Suprapubic skin (tissue), 4 donors: ENCODE measurements at regions not wholly inside any gene's neighbourhood (a gene's known extent, or its start where the extent isn't known, plus 50 kb on each side); places are given as distances from the start of the nearest gene placed in this dataset.

Experiments used
- DNase-seq, 2 donors: peaks; one replicate each; pipeline ENCODE4 v3.0.0-alpha.2; 2019; ENCODE audit warnings: low spot score in 2 of 2
- H3K27ac ChIP-seq: fragments of 200-600 bp; sonication (generic); one replicate; pipeline ENCODE4 v1.5.1; 2019
- H3K27me3 ChIP-seq: fragments of 200-600 bp; sonication (generic); one replicate; pipeline ENCODE4 v1.5.1; 2019
- H3K36me3 ChIP-seq: fragments of 200-600 bp; sonication (generic); one replicate; pipeline ENCODE4 v1.5.1; 2019
- H3K4me1 ChIP-seq: fragments of 200-600 bp; sonication (generic); one replicate; pipeline ENCODE4 v1.5.1; 2019
- H3K4me3 ChIP-seq: fragments of 200-600 bp; sonication (generic); one replicate; pipeline ENCODE4 v1.5.1; 2019; ENCODE audit warnings: mild to moderate bottlenecking
- H3K9me3 ChIP-seq: fragments of 200-600 bp; sonication (generic); one replicate; pipeline ENCODE4 v1.5.1; 2019
- CTCF ChIP-seq, 2 donors: fragments of 200-600 bp in 1 of 2; fragments of 450-650 bp in 1 of 2; sonication (generic) in 1 of 2; IDR thresholded peaks; one replicate each; pipeline ENCODE4 v1.5.1; 2016 to 2019; ENCODE audit warnings: antibody characterized with exemption in 2 of 2, mild to moderate bottlenecking in 1 of 2, moderate library complexity in 1 of 2
- EP300 ChIP-seq: sonication (generic); formaldehyde crosslinking; IDR thresholded peaks from one replicate; pipeline ENCODE4 v1.6.1; 2017; ENCODE audit warnings: antibody characterized with exemption
- POLR2A ChIP-seq, 2 donors: fragments of 450-650 bp; IDR thresholded peaks; one replicate each; pipeline ENCODE4 v1.6.1; 2017; ENCODE audit warnings: antibody characterized with exemption in 2 of 2, mild to moderate bottlenecking in 2 of 2, moderate library complexity in 2 of 2
- POLR2AphosphoS5 ChIP-seq, 3 donors: sonication (generic); formaldehyde crosslinking; IDR thresholded peaks; one replicate each; pipeline ENCODE4 v1.6.1; 2017; ENCODE audit warnings: antibody characterized with exemption in 3 of 3
- WGBS: methylation state at CpG from one replicate; pipeline ENCODE4 v1.1.5; 2018; 5-methylcytosine and 5-hydroxymethylcytosine counted together

DNA sequence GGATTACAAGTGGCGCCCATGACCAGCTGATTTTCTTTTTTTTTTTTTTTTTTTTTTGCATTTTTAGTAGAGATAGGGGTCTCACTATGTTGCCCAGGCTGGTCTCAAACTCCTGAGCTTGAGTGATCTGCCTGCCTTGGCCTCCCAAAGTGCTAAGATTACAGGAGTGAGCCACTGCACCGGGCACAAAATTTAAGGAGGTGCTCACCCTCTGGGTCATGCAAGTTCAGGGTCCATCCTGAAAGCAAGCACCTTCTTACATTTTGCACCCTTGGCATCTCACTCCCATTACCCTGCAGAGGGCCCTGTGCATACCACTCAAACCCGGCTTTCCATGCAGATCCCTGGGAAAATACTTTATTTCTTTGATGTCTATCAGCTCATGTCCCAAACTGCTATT is 95.6 kb upstream of the ADRA1B start:
- TF ChIP-seq POLR2AphosphoS5 (IDR thresholded peaks at IDR 0.05), result no peak
- TF ChIP-seq EP300, result no peak
- TF ChIP-seq POLR2A (IDR thresholded peaks at IDR 0.05), result no peak
- TF ChIP-seq CTCF (IDR thresholded peaks at IDR 0.05), result no peak
- Histone ChIP-seq H3K36me3 (no peaks in the 10 kb centered on the region), H3K27me3 (peaks cover 4% of the 10 kb centered on the region), H3K27ac (no peak overlapping the region), H3K9me3 (no peaks in the 10 kb centered on the region), H3K4me3 (no peak overlapping the region), H3K4me1 (peaks cover 18% of the 10 kb centered on the region)
- DNase-seq, result no peak
- WGBS, result 98% methylated on average over 3 of the region's 3 CpGs

DNA sequence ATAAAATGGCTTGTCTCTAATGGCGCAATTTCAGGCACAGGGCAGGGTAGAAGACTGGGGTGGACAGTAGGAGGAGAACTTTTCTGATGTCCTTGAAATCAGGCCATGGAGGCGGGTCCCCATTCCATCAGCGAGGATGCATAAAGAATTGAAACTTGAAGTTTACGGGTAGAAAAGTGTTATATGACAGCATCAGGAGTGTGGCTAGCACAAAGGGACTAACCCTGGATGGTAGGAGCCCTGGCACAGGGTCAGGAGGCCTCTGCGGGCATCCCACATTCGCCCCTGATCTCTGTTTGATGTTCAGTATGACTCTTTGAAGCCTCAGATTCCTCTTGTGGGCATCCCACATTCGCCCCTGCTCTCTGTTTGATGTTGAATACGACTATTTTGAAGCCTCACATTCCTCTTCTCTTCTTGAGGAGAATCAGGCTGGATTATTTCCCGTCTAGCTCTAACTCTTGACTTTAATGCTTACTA is 94.8 kb upstream of the ADRA1B start:
- H3K36me3 ChIP-seq, result no peaks in the 10 kb centered on the region
- H3K4me1 ChIP-seq, result peaks cover 23% of the 10 kb centered on the region
- H3K27ac ChIP-seq, result no peak overlapping the region
- TF ChIP-seq EP300 (no peak), POLR2A (IDR thresholded peaks at IDR 0.05) (no peak), POLR2AphosphoS5 (IDR thresholded peaks at IDR 0.05) (no peak), CTCF (IDR thresholded peaks at IDR 0.05) (no peak)
- H3K9me3 ChIP-seq, result no peaks in the 10 kb centered on the region
- DNase-seq, result no peak
- no peak overlapping the region for H3K4me3 ChIP-seq
- 87% methylated on average over 9 of the region's 9 CpGs for WGBS
- peaks cover 4% of the 10 kb centered on the region for H3K27me3 ChIP-seq

DNA sequence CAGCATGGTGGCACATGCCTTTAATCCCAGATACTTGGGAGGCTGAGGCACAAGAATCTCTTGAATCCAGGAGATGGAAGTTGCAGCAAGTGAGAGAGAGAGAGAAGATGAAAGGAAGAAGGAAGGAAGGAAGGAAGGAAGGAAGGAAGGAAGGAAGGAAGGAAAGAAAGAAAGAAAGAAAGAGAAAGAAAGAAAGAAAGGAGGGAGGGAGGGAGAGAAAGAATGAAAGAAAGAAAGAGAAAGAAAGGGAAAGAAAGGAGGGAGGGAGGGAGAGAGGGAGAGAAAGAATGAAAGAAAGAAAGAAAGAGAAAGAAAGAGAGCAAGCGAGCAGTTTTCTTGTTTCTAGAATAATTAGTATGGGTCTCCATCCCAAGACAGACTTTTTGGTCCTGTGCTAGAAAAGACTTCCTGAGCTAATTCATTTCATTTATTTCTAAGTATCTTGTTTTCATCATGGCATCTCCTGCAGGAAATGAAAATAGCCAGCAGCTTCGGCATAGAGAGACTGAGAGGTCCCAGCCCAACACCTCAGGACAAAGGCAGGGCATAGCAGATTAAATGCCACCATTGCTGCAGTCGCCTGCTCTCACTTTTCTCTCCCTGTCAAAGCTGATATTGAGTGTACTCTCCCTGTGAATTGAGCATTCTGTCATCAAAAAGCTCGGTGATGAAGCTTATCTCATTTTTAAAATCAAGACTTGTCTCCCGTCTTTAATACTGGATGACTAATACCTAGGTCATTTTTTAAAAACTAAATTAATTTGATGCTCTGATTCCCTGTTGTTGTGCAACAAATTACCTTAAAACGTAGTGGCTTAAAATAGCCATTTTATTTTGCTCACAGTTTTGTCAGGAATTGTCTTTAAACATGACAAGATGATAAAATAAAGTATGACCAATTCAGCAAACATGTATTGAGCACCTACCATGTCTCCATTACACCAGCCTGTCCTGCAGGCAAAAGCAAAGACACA is 91.8 kb upstream of the ADRA1B start:
- TF ChIP-seq POLR2A (IDR thresholded peaks at IDR 0.05) (no peak), CTCF (IDR thresholded peaks at IDR 0.05) (no peak), EP300 (no peak), POLR2AphosphoS5 (IDR thresholded peaks at IDR 0.05) (no peak)
- peaks cover 4% of the 10 kb centered on the region for H3K27me3 ChIP-seq
- peaks cover 19% of the 10 kb centered on the region for H3K4me1 ChIP-seq
- no peaks in the 10 kb centered on the region for H3K36me3 ChIP-seq
- 67% methylated on average over 6 of the region's 6 CpGs for WGBS
- no peak overlapping the region for H3K4me3 ChIP-seq
- H3K9me3 ChIP-seq, result no peaks in the 10 kb centered on the region
- no peak for DNase-seq
- H3K27ac ChIP-seq, result no peak overlapping the region

DNA sequence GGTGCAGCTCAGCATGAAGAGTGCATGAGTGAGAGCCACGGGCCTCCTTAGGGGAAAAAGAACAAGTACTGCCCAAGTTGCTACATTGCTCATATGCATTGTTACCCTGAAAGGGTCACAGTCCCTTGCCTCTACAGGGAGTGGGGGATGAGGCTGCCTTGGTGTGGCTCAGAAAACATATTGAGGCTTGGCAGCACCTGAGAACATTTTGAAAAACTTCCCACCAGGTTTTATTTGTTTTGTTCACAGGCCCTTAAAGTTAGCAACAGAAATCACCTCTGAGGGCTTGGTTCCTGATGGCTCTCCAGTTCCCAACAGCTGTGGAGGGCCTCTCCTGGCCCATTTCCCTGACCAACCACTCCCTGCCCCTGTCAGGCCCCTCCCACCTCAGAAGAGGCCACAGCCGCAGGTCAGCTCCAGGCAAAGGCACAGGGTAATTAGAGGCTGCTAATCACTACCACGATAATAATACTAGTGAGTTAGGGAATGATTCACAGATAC is 90.7 kb upstream of the ADRA1B start:
- H3K27me3 ChIP-seq, result peaks cover 4% of the 10 kb centered on the region
- no peak for TF ChIP-seq POLR2AphosphoS5 (IDR thresholded peaks at IDR 0.05)
- TF ChIP-seq EP300, result no peak
- TF ChIP-seq CTCF (IDR thresholded peaks at IDR 0.05), result no peak
- no peak for TF ChIP-seq POLR2A (IDR thresholded peaks at IDR 0.05)
- 23% methylated on average over 3 of the region's 3 CpGs for WGBS
- no peaks in the 10 kb centered on the region for H3K9me3 ChIP-seq
- H3K36me3 ChIP-seq, result no peaks in the 10 kb centered on the region
- DNase-seq, result no peak
- H3K4me3 ChIP-seq, result no peak overlapping the region
- H3K4me1 ChIP-seq, result peaks cover 12% of the 10 kb centered on the region
- H3K27ac ChIP-seq, result no peak overlapping the region
